ENCODE measurements at regions not wholly inside any gene's neighbourhood (a gene's known extent, or its start where the extent isn't known, plus 50 kb on each side); places are given as distances from the start of the nearest gene placed in this dataset.
"Not testable (repeated sequence)": the region's sequence is repeated elsewhere in the genome, so short reads cannot be mapped to it uniquely, and the experiment has no call there.

DNA sequence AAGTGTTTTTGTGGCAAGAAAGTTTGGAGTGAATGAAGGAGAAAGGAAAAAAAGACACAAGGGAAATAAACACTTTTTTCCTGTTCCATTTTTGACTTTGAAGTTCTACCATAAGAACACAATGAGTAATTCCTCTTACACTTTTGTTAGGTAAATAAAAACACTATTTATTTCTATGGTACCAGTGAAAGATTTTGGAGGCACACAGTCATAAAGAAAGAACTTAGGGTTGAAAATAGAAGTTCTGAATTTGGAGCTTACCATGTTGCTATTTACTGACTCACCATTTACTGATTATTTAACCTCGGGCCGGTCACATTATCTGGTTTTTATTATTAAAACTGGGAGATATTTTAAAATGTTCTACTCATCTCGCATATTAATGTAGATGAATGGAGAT is 367.8 kb downstream of the TLE1 start:
- no peak for DNase-seq

DNA sequence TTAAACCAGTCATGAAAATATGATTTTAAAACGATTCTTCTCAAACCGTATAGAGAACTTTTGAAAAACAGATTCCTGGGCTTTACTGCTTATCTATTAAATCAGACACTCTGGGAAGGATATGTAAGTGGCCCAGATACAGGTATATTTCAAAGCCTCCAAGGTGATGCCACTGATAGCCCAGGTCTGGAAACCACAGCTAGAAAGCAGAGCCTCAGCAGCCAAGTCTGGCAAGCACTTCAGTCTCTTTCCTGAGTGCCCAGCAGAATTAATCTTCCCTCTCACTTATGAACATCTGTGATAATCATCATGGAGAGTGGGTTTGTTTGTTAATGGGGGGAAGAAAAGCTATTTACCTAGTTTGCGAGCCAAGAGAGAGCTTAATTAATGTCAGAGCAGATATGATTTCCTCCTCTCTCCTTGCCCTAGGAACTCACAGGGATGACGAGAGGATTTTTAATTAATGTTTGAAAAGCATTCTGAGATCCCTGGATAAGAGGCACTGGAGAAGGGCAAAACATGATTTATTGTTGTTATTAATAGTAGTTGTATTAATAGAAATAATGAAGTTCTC is 368.4 kb downstream of the TLE1 start:
- DNase-seq: no peak

DNA sequence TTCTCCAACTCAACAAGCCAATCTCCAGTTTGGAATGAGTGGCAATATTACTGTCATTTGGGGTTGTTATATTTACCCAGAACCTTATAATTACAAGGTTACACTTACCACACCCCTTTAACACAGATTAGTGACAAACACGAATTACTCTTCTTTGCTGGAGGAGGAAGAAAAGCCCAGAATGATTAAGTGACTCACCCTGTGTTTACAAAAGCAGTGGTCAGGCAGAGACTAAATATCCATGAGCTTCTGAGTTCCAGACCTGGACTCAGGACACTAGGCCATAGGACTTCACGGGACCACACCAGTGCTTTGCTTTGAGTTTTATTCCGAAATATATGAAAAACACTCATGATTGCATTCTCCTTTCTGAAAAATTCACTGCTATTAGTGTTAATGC is 370.8 kb downstream of the TLE1 start:
- no peak for DNase-seq

DNA sequence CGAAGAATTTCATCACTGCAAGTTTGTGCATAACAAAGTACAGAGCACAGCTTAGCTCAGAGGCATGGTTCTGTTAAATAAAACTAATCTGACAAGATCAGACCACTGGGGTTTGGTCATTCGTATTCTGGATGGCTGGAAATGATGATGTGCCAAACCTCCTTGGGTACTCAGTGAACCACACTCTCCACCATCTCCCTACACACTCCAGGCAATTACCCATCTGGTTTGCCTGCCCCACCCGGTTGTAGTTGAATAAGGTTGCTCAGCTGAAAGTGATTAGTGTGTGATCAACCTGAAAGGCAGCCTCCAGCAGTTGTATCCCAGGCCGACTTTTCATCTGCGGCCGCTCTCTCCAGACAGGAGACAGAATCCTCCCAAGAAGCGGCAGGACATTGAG is 371.4 kb downstream of the TLE1 start:
- no peak for DNase-seq

DNA sequence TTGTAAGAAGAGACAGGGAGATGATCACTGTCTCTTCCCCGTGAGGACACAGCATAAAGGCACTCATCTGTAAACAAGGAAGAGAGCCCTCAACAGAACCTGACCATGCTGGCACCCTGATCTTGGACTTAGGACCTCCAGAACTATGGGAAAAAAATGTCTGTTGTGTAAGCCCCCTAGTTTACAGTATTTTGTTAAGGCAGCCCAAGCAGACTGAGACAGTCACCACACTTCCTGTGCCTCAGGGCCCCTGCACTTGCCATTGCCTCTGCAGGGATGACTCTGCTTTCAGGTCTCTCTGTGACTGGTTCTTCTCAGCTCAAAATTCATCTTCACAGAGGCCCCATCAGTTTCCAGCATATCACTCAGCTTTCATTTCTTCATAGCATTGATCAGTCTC is 372.1 kb downstream of the TLE1 start:
- DNase-seq: no peak

DNA sequence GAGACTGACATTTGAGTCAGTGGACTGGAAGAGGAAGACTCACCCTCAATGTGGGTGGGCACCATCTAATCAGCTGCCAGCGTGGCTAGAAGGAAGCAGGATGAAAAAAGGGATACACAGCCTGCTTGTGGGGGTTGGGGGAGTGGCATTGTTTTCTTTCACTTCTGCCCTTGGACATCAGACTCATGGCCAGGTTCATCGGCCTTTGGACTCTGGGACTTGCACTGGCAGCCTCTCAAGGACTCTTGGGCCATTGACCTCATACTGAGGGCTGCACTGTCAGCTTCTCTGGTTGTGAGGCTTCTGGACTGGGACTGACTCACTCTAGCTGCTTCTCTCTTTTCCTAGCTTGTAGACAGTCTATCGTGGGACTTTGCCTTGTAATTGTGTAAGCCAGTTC is 374.9 kb downstream of the TLE1 start:
- DNase-seq: no peak

DNA sequence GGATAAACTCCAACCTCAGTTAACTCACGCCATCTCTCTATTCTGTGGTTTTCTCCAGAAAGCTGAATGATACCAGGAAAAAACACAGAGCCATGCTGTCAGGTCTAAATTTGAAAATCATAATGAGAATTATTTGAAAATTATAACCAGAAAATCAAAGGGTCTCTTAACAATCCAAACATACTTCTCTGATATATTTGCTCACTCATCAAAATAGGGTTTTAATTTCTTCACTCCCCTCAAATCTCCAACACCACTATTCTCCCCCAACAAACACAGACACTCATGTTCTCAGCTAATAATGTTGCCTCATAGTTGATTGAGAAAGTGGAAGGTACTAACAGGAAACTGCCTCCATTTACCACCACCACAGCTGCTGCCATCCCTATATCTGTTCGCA is 375.5 kb downstream of the TLE1 start:
- DNase-seq: no peak

DNA sequence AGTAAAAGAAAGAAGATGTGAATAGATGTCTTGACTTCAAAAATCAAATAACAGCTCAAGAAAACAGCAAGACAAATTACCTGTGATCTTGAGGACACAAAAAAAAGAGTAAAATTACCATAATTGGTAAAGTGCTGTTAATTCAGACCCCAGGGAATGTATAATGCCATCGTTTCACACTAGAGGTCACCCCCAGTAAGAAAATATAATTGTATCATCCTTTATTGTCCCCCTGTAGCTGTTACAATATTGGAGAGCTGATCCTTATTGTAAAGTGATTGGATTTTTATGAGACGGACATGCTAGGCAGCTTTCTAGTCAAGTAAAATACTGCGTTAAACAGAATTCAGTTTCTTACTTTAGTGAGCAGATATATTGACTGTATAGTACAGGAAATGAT is 377.0 kb downstream of the TLE1 start:
- no peak for DNase-seq

DNA sequence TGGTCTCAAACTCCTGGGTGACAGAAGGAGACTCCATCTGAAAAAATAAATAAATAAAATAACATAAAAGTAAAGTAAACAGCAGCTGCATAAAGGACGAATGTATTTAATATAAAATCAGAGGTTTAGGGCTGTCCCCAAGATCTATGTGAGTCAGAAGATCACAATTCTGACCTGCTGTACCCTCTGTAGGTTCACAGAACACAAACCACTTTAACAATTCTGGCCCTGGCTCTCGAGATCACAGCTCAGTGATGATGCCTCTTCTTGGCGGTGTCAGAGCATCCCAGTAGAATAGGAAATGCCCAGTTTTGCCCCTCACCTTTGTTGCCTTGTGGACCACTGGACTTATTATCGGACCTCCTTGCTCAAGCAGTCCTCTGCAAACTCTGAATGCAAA is 380.9 kb downstream of the TLE1 start:
- DNase-seq: no peak

DNA sequence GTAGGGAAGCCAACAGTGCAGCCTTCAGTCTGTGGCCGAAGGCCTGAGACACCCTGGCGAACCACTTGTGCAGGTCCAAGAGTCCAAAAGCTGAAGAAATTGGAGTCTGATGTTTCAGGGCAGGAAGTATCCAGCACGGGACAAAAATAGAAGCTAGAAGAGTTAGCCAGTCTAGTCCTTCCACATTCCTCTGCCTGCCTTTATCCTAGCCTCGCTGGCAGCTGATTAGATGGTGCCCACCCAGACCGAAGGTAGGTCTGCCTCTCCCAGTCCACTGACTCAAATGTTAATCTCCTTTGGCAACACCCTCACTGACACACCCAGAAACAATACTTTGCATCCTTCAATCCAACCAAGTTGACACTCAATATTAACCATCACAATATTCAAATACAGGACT is 381.6 kb downstream of the TLE1 start:
- DNase-seq: not testable (repeated sequence)

DNA sequence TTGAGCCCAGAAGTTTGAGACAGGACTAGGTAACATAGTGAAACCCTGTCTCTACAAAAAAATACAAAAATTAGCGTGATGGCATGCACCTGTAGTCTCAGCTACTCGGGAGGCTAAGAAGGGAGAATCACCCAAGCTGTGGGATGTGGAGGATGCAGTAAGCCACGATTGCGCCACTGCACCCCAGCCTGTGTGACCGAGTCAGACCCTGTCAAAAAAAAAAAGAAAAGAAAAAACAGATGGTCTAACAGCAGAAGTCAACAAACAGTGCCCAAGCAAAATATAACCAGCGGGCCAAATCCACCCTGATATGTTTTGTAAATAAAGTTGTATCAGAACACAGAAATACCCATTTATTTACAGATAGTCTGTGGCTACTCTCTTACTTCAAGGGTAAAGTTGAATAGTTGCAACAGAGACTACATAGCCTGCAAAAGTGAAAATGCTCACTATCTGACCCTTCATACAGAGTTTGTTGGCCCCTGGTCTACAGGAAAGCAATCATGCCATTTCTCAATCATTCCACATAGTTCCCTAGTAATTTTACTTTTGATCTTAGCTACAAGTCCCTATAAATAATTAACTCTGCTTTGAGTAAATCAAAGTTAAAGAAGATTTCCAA is 383.7 kb downstream of the TLE1 start:
- DNase-seq: no peak

DNA sequence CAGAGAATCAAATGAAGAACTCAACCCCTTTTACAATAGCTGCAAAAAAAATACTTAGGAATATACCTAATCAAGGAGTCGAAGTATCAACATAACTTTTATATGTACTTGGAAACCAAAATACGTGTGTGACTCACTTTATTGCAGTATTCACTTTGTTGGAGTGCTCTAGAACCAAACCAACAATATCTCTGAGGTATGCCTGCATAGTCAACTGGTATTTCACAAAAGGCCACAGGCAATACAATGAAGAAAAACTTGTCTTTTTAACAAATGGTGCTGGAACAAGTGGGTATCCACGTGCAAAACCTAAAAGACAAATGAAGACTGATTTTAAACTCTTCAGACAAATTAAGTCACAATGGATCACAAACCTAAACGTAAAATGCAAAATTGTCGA is 385.7 kb downstream of the TLE1 start:
- DNase-seq: no peak

DNA sequence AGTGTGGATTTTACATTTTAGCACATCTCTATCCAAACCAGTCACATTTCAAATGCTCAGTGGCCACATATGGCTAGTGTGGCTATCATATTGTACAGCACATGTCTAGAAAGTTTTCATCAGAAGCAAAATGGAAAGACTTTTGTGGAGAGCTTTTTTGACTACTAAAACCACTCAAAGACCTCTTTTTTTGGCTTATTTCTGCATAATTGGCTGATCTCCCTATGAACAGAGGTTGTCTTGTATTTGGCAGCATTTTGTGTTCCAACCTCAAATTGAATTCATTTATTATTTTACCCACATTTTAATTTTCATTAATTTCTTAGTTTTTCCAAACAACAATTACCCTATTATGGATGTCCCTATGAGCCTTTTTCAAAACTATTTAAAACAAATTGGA is 395.7 kb downstream of the TLE1 start:
- no peak for DNase-seq

DNA sequence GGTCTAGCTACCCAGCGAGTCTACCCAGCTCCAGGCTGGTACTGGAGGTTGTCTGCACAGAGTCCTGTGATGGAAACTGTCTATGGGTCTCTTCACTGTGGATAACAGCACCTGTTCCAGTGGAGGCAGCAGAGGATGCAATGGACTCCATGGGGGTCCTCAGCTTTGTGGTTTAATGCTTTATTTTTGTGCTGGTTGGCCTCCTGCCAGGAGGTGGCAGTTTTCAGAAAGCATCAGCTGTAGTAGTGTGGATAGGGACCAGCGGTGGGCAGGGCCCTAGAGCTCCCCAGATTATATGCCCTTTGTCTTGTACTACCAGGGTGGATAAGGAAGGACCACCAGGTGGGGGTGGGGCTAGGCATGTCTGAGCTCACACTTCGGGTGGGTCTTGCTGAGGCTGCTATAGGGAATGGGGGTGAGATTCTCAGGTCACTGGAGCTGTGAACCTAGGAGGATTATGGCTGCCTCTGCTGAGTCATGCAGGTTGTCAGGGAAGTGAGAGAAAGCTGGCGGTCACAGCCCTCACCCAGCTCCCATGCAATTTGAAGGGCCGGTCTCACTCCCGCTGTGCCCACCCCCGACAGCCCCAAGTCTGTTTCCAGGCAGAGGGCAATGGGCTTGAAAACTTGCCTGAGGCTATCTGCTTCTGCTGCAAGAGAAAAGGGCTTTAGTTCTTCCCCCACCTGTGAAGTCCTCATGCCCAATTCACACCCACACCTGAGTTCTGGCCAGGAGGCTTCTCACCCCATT is 397.1 kb downstream of the TLE1 start:
- no peak for DNase-seq

DNA sequence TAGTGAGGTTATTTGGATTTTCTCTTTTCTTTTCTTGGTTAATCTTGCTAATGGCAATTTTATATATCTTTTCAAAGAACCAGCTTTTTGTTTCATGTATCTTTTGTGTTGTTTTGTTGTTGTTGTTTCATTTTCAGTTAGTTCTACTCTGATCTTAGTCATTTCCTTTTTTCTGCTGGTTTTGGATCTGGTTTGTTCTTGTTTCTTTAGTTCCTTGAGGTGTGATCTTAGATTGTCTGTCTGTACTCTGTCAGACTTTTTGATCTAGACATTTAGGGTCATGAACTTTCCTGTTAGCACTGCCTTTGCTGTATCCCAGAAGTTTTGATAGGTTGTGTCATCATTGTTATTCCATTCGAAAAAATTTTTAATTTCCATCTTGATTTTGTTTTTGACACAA is 399.7 kb downstream of the TLE1 start:
- no peak for DNase-seq

DNA sequence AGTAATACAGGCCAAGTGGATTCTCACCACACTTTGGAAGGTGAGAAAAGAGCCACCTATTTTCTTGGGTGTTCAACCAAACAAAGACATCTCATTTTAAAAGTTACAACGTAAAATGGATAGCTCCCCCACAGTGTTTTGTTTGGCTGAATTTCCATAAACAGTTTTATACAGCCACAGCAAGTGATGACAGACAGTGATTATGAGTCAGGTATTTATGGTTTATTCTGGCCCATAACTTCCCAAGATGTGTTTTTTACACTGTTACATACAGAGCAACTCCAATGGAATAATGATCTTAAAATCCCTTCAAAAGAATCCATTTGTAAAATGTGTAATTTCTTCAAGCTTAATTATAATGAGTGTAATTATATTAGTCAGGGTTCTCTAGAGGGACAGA is 421.3 kb downstream of the TLE1 start:
- DNase-seq: no peak

DNA sequence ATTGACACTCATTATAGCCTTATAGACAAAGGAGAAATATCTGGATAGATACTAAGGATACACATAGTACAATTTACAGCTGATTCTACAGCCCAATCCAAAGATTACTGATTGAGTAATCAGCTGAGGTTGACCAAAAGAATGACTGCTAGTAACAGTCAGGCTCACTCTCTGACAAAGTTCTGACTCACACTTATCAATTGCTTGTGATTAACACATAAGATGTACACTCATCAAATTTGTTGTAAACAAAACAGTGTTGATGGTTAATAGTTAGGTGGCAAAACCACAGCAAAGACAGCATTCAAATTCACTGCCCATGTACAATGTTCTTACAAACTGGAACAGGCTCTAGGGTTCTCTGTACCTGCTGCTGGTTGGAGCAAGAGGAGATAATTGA is 422.7 kb downstream of the TLE1 start:
- no peak for DNase-seq

DNA sequence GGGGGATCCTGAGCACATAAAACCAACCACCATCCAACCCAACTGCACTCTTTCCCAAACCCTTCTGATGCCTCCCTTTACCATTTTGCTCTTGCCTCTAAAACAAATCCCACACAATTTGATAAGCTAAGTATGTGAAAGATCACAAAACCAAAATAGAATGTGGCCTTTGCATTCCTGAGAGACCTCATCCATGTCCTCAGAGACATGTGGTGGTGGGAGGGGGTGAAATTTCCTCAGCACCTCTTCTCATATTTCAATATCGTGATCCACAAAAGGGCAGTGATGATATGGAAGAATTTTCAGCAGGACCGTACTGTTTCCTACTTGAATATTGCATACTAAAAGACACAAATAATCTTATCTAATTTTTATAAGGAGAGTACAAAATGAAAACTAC is 423.3 kb downstream of the TLE1 start:
- DNase-seq: no peak

DNA sequence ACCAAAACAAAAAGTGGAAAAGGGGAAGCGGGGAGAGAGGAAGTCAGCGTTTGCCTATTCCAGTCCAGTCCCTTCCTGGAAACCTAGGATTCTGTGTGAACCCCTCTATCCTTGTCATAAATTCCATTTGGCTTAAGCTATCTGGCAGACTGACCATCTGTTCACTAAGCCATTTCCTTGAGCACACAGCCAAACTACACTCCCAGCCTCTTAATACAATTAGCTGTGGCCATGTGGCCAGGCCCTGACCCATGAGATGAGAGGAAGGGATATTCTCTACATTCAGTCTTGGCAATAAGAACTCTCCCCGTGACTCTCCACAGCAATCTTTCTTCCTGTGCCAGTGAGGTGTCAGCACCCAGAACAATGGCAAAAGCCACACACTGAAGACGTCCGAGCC is 424.8 kb downstream of the TLE1 start:
- DNase-seq: no peak

DNA sequence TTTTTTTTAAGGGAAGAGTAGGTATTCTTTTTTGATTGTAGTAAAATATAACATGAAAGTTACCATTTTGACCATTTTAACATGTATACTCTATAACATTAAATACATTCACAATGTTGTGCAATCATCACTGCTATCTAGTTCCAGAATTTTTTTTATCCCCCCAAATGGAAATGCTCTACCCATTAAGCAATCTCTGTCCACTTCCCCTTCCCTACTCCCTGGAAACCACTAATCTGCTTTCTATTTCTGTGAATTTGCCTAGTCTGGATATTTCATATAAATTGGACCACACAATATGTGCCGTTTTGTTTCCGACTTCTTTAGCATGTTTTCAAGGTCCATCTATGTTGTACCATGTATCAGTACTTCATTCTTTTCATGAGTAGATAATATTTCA is 429.5 kb downstream of the TLE1 start:
- DNase-seq: no peak

DNA sequence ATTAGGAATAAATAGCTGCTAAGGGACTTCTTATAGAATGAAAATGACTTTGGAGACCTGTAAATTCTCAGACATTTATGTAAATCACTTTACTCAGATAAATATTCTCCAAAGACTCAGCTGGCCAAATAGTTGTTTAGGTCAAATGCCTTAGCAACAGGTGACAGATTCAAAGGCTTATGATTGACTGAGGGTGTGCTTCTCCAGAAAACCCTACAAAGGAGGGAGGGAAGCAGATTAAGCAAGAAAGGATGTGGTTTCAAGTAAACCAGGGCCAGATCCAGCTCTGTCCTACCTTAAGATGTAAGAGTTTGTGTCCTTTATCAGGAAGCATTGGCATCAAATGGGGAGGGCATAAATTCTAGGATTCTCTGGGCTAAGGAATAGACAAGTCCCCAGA is 433.0 kb downstream of the TLE1 start:
- DNase-seq: no peak

DNA sequence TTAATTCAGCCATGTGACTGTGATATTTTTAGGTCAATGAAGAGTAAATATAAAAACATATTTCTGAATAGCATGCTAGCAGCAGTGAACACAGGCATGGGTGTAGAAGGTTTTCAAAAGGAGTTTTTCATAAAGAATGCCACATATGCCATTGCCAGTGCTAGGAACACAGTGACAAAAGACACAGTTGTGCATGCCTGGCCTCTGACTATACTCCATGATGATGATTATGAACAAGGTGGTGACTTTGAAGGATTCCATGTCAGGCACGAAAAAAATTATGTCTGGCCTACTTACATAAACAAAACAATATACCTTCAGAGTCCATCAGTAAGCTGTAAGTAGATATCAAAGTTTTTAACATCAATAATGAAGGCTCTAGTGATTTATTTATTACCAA is 438.7 kb downstream of the TLE1 start:
- DNase-seq: no peak

DNA sequence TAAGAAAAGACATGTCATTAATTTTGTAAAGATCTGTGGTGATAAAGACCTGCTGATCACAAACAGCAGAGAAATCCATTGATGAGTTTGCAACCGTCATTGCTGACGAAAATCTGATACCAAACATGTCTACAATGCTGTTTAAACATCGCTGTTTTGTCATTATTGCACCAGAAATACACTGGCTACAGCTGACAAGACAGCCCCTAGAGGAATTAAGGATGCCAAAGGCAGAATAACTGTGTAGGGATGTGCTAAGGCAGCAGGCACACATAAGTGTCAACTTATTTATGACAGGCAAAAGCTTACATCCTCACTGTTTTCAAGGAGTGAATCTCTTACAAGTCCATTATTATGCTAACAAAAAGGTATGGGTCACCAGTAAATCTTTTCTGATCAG is 439.3 kb downstream of the TLE1 start:
- no peak for DNase-seq

DNA sequence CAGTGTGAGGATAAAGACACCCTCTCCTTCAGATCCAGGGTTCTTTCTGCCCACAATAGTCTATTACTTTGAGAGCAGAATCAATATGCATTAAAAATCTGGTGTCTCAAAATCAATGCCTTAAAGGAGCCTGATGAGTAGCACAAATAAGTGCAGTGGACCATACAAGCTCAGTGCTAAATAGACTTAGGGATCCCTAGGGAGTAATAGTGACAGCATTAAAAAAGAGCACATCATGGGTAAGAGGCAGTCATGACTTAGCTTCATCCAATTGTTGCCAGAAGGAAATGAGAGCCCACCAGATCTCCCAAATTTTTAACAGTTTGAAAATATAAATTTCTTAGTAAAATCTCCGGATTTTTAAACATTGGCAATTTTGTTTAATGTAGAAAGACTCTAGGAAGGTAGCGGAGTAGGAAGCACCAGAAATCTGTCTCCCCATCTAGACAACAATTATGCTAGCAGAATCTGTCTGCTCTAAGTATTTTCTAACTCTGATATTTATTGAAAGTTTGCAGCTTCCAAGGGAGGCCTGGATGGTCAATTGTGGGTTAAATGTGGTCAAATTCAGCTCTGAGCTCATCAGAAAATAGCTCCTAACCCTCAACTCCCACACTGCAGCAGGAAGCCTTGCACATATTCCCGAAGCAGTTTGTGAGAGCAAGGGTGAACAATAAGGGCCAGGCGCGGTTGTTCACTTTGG is 443.9 kb downstream of the TLE1 start:
- DNase-seq: no peak

Measured in activated CD8-positive, alpha-beta memory T cell treated with anti-CD3 and anti-CD28 coated beads, Interleukin-2, amount 50 U/mL, for 48 hours (primary cell).